PFSK-1 (cell line): ENCODE measurements at regions not wholly inside any gene's neighbourhood (a gene's known extent, or its start where the extent isn't known, plus 50 kb on each side); places are given as distances from the start of the nearest gene placed in this dataset.

Experiments
- FOXP2 ChIP-seq: optimal IDR thresholded peaks from 2 replicates; pipeline ENCODE3; 2011; ENCODE audit warnings: borderline replicate concordance, control low read depth, inconsistent platforms; ENCODE audit not compliant: insufficient read depth; ENCODE audit errors: extremely low read length, extremely low read depth
- POLR2AphosphoS5 ChIP-seq: IDR thresholded peaks from 2 replicates; pipeline ENCODE4 v1.6.1; 2012; ENCODE audit warnings: low read depth, mild to moderate bottlenecking, control low read depth, low read length, moderate library complexity
- SIN3A ChIP-seq: IDR thresholded peaks from 2 replicates; pipeline ENCODE4 v1.6.1; 2012; ENCODE audit warnings: mild to moderate bottlenecking, low read length, moderate library complexity, borderline replicate concordance; ENCODE audit not compliant: insufficient read depth
- TAF1 ChIP-seq: IDR thresholded peaks from 2 replicates; pipeline ENCODE4 v1.6.1; 2012; ENCODE audit warnings: low read length, control low read depth, borderline replicate concordance; ENCODE audit not compliant: insufficient read depth
- TF ChIP-seq, protein P1 (sequence below), 2 experiments: IDR thresholded peaks; 2 replicates each; pipeline versions ENCODE4 v1.6.1 to v1.8.0; 2011 to 2012; ENCODE audit warnings: low read depth in 2 of 2, low read length in 2 of 2, control low read depth in 1 of 2, inconsistent platforms in 1 of 2, mild to moderate bottlenecking in 1 of 2, moderate library complexity in 1 of 2; ENCODE audit not compliant: insufficient read depth in 1 of 2

DNA sequence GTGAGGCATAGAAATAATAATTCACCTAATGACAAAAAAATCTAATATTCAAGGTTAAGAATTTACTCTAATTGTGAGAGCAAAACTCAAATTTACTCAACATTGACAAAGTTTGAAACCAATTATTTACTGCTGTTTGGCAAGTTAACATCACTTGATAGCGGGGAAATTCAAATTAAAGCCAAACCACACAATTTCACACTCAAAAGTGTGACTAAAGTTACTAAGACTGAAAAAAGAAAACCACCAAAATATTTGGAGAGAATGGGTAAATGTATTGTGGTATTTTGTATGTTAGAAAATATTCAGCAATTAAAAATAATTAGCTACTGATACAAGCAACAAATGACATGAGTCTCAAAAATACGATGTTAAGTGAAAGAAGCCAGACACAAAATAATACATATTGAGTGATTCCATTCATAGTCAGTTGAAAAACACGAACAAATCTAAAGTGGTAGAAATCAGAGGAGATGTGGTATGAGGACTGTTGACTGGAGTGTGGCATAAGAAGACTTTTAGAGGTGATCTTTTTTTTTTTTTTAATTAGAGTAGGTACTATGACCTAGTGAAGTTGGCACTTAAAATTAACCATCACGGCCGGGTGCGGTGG lies 541.4 kb upstream of the ATXN8OS start:
- TF ChIP-seq SIN3A (no peak), POLR2AphosphoS5 (no peak), TAF1 (no peak), FOXP2 (no peak)
- TF ChIP-seq, protein P1, sequence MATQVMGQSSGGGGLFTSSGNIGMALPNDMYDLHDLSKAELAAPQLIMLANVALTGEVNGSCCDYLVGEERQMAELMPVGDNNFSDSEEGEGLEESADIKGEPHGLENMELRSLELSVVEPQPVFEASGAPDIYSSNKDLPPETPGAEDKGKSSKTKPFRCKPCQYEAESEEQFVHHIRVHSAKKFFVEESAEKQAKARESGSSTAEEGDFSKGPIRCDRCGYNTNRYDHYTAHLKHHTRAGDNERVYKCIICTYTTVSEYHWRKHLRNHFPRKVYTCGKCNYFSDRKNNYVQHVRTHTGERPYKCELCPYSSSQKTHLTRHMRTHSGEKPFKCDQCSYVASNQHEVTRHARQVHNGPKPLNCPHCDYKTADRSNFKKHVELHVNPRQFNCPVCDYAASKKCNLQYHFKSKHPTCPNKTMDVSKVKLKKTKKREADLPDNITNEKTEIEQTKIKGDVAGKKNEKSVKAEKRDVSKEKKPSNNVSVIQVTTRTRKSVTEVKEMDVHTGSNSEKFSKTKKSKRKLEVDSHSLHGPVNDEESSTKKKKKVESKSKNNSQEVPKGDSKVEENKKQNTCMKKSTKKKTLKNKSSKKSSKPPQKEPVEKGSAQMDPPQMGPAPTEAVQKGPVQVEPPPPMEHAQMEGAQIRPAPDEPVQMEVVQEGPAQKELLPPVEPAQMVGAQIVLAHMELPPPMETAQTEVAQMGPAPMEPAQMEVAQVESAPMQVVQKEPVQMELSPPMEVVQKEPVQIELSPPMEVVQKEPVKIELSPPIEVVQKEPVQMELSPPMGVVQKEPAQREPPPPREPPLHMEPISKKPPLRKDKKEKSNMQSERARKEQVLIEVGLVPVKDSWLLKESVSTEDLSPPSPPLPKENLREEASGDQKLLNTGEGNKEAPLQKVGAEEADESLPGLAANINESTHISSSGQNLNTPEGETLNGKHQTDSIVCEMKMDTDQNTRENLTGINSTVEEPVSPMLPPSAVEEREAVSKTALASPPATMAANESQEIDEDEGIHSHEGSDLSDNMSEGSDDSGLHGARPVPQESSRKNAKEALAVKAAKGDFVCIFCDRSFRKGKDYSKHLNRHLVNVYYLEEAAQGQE (IDR thresholded peaks at IDR 0.05; ENCODE audit: insufficient read depth in 1 of 2, low read depth in 2 of 2, low read length in 2 of 2): no peak

- TF ChIP-seq SIN3A (no peak), TAF1 (no peak)
Measured at GRCh38 chr13:69565334-69565733, 542.3 kb upstream of the ATXN8OS start.

GRCh38 chr13:69556540-69557196 lies 551.0 kb upstream of the ATXN8OS start:
- no peak for TF ChIP-seq POLR2AphosphoS5
- TF ChIP-seq SIN3A: no peak
- TF ChIP-seq FOXP2: no peak
- TF ChIP-seq, protein P1 (IDR thresholded peaks at IDR 0.05; ENCODE audit: insufficient read depth in 1 of 2, low read depth in 2 of 2, low read length in 2 of 2): no peak
- no peak for TF ChIP-seq TAF1

DNA sequence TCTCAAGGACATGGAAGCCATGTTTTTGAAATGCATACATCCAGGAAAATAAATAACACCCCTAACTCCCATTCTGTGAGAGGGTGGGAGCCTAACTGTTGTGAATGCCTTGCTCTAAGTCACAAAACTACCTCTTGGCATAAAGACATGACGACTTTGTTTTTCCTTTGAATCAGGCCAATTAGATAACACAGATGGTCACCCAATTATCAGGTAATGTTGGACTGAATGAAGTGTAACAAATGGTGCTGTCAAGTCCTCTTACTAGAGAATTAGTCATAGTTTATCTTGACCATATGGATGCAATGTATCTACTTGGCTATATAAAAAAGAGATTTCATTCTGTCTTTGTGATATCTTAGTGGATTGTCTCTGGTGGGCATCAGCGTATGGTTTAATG lies 553.6 kb upstream of the ATXN8OS start:
- TF ChIP-seq FOXP2 (no peak), POLR2AphosphoS5 (no peak), TAF1 (no peak), SIN3A (no peak)
- TF ChIP-seq, protein P1 (IDR thresholded peaks at IDR 0.05; ENCODE audit: insufficient read depth in 1 of 2, low read depth in 2 of 2, low read length in 2 of 2): no peak

DNA sequence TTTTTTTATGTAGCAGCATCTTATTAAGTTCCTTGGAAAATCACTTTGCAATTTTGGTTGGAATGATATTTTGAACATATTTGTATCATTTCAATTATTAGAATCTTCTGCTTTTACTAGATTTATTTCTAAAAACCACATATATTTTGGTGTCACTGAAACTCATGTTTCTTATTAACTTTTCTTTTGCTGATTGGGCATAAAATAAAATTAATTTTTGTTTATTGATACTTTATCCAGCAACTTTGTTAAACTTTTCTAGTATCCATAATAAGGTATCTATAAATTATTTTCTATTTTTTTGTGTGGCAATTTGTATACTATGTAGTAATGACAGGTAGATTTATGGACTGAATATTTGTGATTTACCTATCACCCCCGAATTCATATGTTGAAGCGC lies 556.4 kb upstream of the ATXN8OS start:
- TF ChIP-seq, protein P1 (IDR thresholded peaks at IDR 0.05; ENCODE audit: insufficient read depth in 1 of 2, low read depth in 2 of 2, low read length in 2 of 2): no peak
- TF ChIP-seq SIN3A (no peak), POLR2AphosphoS5 (no peak), FOXP2 (no peak), TAF1 (no peak)
